Retinal pigment epithelial cell (primary cell): ENCODE measurements at regions not wholly inside any gene's neighbourhood (a gene's known extent, or its start where the extent isn't known, plus 50 kb on each side); places are given as distances from the start of the nearest gene placed in this dataset.

Experiments
- DNase-seq: peaks from one replicate; pipeline ENCODE4 v3.0.0-alpha.2; 2010; ENCODE audit warnings: low read depth
- H3K4me3 ChIP-seq: 2 replicates; pipeline ENCODE4 v1.5.1; 2011; ENCODE audit warnings: mild to moderate bottlenecking, low read length, control low read depth, moderate library complexity
- TF ChIP-seq, protein P1 (sequence below): conservative IDR thresholded peaks from 2 replicates; pipeline ENCODE4 v1.5.1; 2011; ENCODE audit warnings: low read depth, low read length, control low read depth, inconsistent platforms

DNA sequence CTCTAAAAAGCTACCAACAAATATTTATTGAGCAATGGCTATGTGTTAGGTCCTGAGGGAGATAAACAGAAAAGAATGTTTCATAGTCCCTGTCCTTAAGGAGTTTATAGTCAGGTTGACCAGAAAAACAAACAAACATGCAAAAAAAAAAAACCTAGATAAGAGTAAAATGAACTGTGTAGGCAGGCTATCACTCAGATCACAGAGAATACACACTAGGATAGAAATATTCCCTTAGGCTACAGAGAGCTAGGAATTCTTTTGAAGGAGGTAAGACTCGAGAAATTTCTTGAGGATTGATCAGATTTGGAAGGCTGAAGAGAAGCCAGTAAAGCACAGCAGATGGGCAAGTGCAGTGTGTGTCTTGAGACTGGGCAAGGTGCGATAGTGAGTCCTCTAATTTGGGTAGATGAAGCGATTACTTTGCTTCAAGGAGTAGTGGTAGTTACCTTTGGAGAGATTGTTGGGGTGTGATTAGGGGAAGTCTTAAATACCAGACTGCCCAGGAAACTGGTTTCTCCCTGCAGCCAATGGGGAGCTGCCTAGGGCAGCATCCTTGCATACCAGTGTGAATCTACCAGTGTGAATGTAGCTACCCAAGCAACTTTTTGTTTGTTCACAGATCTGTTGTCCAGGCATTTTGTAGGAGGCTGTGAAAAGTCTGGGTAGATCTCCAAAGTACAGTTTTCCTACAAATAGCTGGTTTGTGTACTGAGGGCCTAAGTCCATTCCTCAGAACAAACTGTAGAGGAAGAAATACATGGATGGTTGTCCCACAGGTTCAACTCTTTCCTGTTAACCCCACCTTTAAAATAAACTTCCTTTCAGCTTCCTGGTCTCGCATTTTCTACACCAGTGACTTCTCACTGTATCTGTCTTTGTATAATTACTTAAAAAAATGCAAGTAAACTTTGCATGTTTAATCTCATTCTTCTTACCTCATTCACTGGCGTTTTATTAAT is 314.1 kb downstream of the KLF5 start:
- TF ChIP-seq, protein P1, sequence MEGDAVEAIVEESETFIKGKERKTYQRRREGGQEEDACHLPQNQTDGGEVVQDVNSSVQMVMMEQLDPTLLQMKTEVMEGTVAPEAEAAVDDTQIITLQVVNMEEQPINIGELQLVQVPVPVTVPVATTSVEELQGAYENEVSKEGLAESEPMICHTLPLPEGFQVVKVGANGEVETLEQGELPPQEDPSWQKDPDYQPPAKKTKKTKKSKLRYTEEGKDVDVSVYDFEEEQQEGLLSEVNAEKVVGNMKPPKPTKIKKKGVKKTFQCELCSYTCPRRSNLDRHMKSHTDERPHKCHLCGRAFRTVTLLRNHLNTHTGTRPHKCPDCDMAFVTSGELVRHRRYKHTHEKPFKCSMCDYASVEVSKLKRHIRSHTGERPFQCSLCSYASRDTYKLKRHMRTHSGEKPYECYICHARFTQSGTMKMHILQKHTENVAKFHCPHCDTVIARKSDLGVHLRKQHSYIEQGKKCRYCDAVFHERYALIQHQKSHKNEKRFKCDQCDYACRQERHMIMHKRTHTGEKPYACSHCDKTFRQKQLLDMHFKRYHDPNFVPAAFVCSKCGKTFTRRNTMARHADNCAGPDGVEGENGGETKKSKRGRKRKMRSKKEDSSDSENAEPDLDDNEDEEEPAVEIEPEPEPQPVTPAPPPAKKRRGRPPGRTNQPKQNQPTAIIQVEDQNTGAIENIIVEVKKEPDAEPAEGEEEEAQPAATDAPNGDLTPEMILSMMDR: no peak
- no peak for DNase-seq
- no peak overlapping the region for H3K4me3 ChIP-seq

DNA sequence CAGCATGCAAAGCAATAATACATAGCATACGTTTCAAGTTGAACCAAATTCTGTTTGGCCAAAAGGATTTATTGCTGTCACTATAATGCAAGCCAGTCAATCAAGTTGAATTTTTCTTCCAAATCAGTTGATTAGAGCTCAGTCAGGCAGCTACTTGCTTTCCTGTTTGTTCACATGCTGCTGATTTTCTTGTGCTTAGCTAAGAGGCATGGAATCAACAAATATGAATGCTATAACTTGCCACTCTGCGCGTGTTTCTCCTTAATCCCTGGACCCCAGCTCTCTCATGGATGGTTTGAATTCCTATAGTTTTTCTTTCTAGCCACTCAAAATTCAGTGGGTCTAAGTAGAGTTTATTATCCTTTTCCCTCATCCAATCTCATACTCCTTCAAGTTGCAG is 311.3 kb downstream of the KLF5 start:
- TF ChIP-seq, protein P1: no peak
- DNase-seq: peak; percentile 81
- H3K4me3 ChIP-seq: no peak overlapping the region

DNA sequence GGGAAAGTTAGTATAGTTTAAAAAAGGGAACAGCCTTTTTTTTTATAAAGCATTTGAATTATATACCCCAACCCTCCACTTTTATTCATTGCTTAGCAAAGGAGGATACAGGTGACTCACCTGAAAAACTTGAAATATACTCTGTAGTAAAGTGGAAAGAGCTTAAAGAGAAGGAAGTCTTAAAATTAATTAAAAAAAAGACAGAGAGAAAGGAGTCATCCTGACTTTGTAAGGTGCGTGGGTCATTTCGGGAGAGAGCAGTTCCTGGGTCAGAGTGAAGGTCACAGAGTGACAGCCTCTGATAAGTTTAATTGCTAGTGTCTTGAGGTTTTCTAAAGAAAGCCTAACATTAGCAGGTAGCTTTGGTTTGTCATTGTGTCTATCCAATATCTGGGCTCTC is 310.3 kb downstream of the KLF5 start:
- no peak overlapping the region for H3K4me3 ChIP-seq
- TF ChIP-seq, protein P1: no peak
- no peak for DNase-seq

DNA sequence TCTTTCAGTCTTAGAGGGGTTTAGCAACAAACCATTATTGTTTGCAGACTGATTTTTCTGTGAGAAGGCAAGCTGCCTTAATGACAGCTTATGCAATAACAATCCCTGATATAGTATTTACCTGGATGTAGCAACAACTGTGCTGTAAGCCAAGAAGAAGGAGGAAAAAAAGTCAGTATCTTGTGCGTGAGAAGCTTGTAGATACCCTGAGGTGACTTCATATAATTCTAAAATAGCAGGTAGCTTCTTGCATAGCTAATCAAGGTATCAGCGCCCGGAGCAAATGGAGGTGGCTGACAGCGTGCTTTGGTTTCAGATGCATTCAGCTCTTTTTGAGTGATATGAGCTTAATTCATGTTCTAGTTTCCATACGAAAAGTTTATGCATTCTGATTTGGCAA is 309.8 kb downstream of the KLF5 start:
- H3K4me3 ChIP-seq: no peak overlapping the region
- DNase-seq: no peak
- TF ChIP-seq, protein P1: no peak

DNA sequence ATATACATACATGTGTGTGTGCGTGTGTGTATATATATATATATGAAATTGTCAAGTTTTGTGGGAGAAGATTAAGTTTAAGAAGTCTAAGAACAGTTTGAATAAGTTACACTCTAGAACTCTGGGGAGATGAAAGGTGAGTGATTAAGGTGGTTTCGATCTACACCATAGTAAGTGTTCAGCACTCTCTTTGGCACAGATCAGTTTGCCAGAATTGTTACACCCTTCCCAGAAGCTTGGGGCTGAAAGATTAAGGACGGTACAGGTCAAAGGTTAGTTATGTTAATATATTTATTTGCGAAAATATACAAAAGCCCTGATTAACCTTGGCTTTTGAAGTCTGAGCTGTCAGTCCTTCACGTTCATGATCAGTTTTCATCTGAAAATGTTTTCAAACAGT is 309.1 kb downstream of the KLF5 start:
- H3K4me3 ChIP-seq: no peak overlapping the region
- TF ChIP-seq, protein P1: no peak
- no peak for DNase-seq

DNA sequence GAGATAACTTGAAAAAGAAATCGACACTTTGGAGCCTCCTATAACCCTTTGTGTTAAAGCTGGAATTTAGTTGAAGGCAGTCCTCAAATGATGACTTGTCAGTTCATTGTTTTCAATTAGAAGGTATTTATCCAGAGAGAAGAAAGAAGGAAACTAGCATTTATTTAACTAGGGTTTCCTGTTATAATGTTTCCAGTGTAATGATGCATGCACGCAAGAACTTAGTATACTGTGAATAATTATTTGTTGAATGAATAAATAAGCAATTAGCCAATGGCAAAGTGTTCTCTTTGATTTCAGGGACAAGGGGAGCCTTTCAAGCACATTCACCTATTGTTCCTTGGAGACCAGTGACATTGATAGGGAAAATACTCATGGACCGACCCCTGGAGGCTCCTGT is 307.4 kb downstream of the KLF5 start:
- TF ChIP-seq, protein P1: no peak
- no peak overlapping the region for H3K4me3 ChIP-seq
- DNase-seq: no peak

DNA sequence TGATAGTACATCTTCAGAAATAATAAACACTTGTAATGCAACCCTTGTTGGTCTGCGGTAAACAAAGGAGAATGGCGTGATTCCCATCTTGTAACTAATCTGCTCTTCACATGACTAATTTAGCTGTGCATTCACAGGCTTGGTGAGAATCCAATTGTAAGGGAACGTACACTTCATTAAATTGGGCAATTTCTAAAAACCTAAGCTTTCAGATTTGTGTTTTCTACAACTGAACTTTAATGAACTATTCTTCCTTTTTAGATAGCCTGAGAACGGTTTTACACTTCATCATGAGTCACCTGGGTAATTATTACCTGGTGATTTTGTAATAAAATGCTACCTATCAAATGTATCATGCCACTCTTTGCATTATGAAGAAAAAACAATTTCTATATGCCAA is 306.9 kb downstream of the KLF5 start:
- DNase-seq: no peak
- no peak overlapping the region for H3K4me3 ChIP-seq
- TF ChIP-seq, protein P1: no peak
